SK-N-SH treated with all-trans-retinoic acid at 6 μM for 48 hours (cell line): ENCODE measurements at regions not wholly inside any gene's neighbourhood (a gene's known extent, or its start where the extent isn't known, plus 50 kb on each side); places are given as distances from the start of the nearest gene placed in this dataset.

Source experiments
- ATAC-seq: fragments of 200-7000 bp; cut with Tn5 transposase; 3 replicates; pipeline ENCODE4 v1.9.1; 2020; ENCODE audit warnings: mild to moderate bottlenecking, moderate library complexity
- ARNTL ChIP-seq: fragments of 450-650 bp; formaldehyde crosslinking; IDR thresholded peaks from 2 replicates; pipeline ENCODE4 v1.5.0; 2020; ENCODE audit warnings: low read depth, mild to moderate bottlenecking, moderate library complexity, borderline replicate concordance
- BACH2 ChIP-seq: fragments of 250-450 bp; sonication (Bioruptor Pico); IDR thresholded peaks from 2 replicates; pipeline ENCODE4 v1.9.0; 2021; ENCODE audit warnings: mild to moderate bottlenecking, borderline replicate concordance
- CREB5 ChIP-seq: fragments of 250-450 bp; sonication (Bioruptor Pico); IDR thresholded peaks from 2 replicates; pipeline ENCODE4 v1.5.1; 2020; ENCODE audit warnings: low read depth, mild to moderate bottlenecking, moderate library complexity
- CSDC2 ChIP-seq: fragments of 250-450 bp; sonication (Bioruptor Pico); IDR thresholded peaks from 2 replicates; pipeline ENCODE4 v1.5.0; 2020; ENCODE audit warnings: mild to moderate bottlenecking, moderate library complexity
- ESRRG ChIP-seq: fragments of 250-450 bp; sonication (Bioruptor Pico); IDR thresholded peaks from 2 replicates; pipeline ENCODE4 v1.6.1; 2021; ENCODE audit warnings: mild to moderate bottlenecking
- ISL1 ChIP-seq: fragments of 250-450 bp; sonication (Bioruptor Pico); IDR thresholded peaks from 2 replicates; pipeline ENCODE4 v2.1.2; 2022; ENCODE audit warnings: mild to moderate bottlenecking, moderate library complexity
- OSR1 ChIP-seq: fragments of 250-450 bp; sonication (Bioruptor Pico); IDR thresholded peaks from 2 replicates; pipeline ENCODE4 v1.8.0; 2022; ENCODE audit warnings: moderate library complexity, mild to moderate bottlenecking, inconsistent platforms
- PATZ1 ChIP-seq: fragments of 250-450 bp; sonication (Bioruptor Pico); IDR thresholded peaks from 2 replicates; pipeline ENCODE4 v1.8.0; 2020; ENCODE audit warnings: mild to moderate bottlenecking, moderate library complexity, borderline replicate concordance
- POU6F1 ChIP-seq: fragments of 250-450 bp; sonication (Bioruptor Pico); IDR thresholded peaks from 2 replicates; pipeline ENCODE4 v1.8.0; 2021; ENCODE audit warnings: low read depth, mild to moderate bottlenecking, moderate library complexity, borderline replicate concordance
- PPARA ChIP-seq: fragments of 250-450 bp; sonication (Bioruptor Pico); IDR thresholded peaks from 2 replicates; pipeline ENCODE4 v1.5.0; 2020; ENCODE audit warnings: mild to moderate bottlenecking, borderline replicate concordance
- RARB ChIP-seq: fragments of 250-450 bp; sonication (Bioruptor Pico); IDR thresholded peaks from 2 replicates; pipeline ENCODE4 v1.8.0; 2021; ENCODE audit warnings: mild to moderate bottlenecking, moderate library complexity
- TCF4 ChIP-seq: fragments of 250-450 bp; sonication (Bioruptor Pico); IDR thresholded peaks from 2 replicates; pipeline ENCODE4 v1.8.0; 2021; ENCODE audit warnings: mild to moderate bottlenecking, moderate library complexity, borderline replicate concordance
- TOX ChIP-seq: fragments of 250-450 bp; sonication (Bioruptor Pico); IDR thresholded peaks from 2 replicates; pipeline ENCODE4 v1.8.0; 2021; ENCODE audit warnings: mild to moderate bottlenecking, moderate library complexity, borderline replicate concordance
- ZC3H10 ChIP-seq: fragments of 250-450 bp; sonication (Bioruptor Pico); IDR thresholded peaks from 2 replicates; pipeline ENCODE4 v1.5.1; 2021; ENCODE audit warnings: mild to moderate bottlenecking, moderate library complexity
- ZFP3 ChIP-seq: fragments of 250-450 bp; sonication (Bioruptor Pico); IDR thresholded peaks from 2 replicates; pipeline ENCODE4 v1.5.0; 2020; ENCODE audit warnings: mild to moderate bottlenecking, moderate library complexity
- ZFP30 ChIP-seq: fragments of 450-650 bp; formaldehyde crosslinking; IDR thresholded peaks from 2 replicates; pipeline ENCODE4 v1.5.0; 2022; ENCODE audit warnings: mild to moderate bottlenecking, moderate library complexity
- ZNF70 ChIP-seq: fragments of 450-650 bp; formaldehyde crosslinking; IDR thresholded peaks from 2 replicates; pipeline ENCODE4 v1.5.0; 2020; ENCODE audit warnings: mild to moderate bottlenecking, moderate library complexity
- ZNF8 ChIP-seq: fragments of 450-650 bp; formaldehyde crosslinking; IDR thresholded peaks from 2 replicates; pipeline ENCODE4 v1.5.0; 2020; ENCODE audit warnings: mild to moderate bottlenecking, moderate library complexity
- TF ChIP-seq, protein P1 (sequence below): fragments of 250-450 bp; sonication (Bioruptor Pico); IDR thresholded peaks from 2 replicates; pipeline ENCODE4 v1.5.0; 2020; ENCODE audit warnings: mild to moderate bottlenecking, moderate library complexity

- no peak for TF ChIP-seq PPARA (CRISPR knock-in tag)
- no peak for TF ChIP-seq ESRRG (CRISPR knock-in tag)
- TF ChIP-seq TOX (CRISPR knock-in tag), result no peak
- TF ChIP-seq CSDC2 (CRISPR knock-in tag), result no peak
- ATAC-seq, result no peak
Measured at GRCh38 chr12:114186241-114187002, 219.5 kb downstream of the TBX5 start.

DNA sequence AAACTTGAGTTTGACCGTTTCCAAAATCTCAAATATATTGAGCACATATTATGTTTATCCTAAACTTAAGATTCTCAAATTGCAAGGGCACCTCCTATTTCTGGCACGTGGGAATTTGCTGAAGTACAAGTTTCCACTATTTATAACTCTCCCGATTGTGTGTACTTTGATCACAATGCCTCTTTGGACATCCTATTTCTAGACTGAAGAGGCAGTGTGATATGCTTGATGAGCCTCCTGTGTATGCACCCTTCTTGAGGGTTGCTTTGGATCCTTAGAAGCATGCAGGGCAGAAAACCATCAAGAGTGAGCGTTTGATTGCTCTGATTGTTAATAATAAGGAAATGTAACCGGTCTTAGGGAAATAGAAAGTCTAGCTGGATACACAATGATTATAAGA lies 218.9 kb upstream of the RBM19 start:
- ATAC-seq, result no peak
- TF ChIP-seq ZFP3 (CRISPR knock-in tag), result no peak
- TF ChIP-seq ZNF8 (CRISPR knock-in tag), result no peak
- TF ChIP-seq ESRRG (CRISPR knock-in tag), result no peak
- no peak for TF ChIP-seq CREB5 (CRISPR knock-in tag)
- no peak for TF ChIP-seq ZNF70 (CRISPR knock-in tag)
- TF ChIP-seq POU6F1 (CRISPR knock-in tag), result no peak
- TF ChIP-seq ZFP30 (CRISPR knock-in tag), result no peak
- no peak for TF ChIP-seq ISL1 (CRISPR knock-in tag)
- no peak for TF ChIP-seq CSDC2 (CRISPR knock-in tag)
- no peak for TF ChIP-seq ARNTL (CRISPR knock-in tag)
- TF ChIP-seq, protein P1, sequence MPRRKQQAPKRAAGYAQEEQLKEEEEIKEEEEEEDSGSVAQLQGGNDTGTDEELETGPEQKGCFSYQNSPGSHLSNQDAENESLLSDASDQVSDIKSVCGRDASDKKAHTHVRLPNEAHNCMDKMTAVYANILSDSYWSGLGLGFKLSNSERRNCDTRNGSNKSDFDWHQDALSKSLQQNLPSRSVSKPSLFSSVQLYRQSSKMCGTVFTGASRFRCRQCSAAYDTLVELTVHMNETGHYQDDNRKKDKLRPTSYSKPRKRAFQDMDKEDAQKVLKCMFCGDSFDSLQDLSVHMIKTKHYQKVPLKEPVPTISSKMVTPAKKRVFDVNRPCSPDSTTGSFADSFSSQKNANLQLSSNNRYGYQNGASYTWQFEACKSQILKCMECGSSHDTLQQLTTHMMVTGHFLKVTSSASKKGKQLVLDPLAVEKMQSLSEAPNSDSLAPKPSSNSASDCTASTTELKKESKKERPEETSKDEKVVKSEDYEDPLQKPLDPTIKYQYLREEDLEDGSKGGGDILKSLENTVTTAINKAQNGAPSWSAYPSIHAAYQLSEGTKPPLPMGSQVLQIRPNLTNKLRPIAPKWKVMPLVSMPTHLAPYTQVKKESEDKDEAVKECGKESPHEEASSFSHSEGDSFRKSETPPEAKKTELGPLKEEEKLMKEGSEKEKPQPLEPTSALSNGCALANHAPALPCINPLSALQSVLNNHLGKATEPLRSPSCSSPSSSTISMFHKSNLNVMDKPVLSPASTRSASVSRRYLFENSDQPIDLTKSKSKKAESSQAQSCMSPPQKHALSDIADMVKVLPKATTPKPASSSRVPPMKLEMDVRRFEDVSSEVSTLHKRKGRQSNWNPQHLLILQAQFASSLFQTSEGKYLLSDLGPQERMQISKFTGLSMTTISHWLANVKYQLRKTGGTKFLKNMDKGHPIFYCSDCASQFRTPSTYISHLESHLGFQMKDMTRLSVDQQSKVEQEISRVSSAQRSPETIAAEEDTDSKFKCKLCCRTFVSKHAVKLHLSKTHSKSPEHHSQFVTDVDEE, result no peak
- TF ChIP-seq, all 23 proteins: peak for 0

DNA sequence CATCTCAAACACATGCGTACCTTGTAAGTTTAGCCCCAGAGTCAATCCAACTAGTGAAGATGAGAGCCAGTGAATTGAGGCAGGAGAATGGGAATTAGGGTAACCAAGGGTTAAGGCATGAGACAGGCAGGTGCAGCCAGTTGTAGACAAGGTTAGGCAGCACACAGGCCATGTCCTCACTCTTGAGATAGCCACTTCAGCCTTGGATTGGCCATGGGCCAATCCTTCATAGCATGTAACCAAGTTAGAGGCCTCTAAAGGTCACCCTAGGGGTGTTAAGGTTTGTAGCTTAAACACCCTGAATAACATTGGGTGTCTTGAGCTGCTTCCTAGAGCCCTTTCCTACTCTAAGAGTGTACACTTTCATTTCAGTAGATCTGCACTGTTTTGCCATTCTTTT lies 208.2 kb upstream of the RBM19 start:
- ATAC-seq, result no peak
- TF ChIP-seq OSR1 (CRISPR knock-in tag) (no peak), CREB5 (CRISPR knock-in tag) (no peak), ISL1 (CRISPR knock-in tag) (no peak), POU6F1 (CRISPR knock-in tag) (no peak), ZNF70 (CRISPR knock-in tag) (no peak), ZC3H10 (CRISPR knock-in tag) (no peak), PATZ1 (no peak), ZFP30 (CRISPR knock-in tag) (no peak), BACH2 (CRISPR knock-in tag) (no peak), RARB (CRISPR knock-in tag) (no peak), CSDC2 (CRISPR knock-in tag) (no peak), TCF4 (no peak), ARNTL (CRISPR knock-in tag) (no peak)
- TF ChIP-seq, protein P1, result no peak
- TF ChIP-seq, all 23 proteins: peak for 0
